Erythroblast (primary cell): ENCODE measurements at regions not wholly inside any gene's neighbourhood (a gene's known extent, or its start where the extent isn't known, plus 50 kb on each side); places are given as distances from the start of the nearest gene placed in this dataset.

Source experiments
- DNase-seq, 2 experiments: peaks; one replicate each; lab custom pipeline; 2025; lab: John Stamatoyannopoulos, UW
- GATA1 ChIP-seq: IDR thresholded peaks from 2 replicates; pipeline ENCODE4 v1.6.1; 2011; ENCODE audit warnings: low read depth, mild to moderate bottlenecking, control low read depth, low read length, moderate library complexity
- POLR2A ChIP-seq: IDR thresholded peaks from 2 replicates; pipeline ENCODE4 v1.6.1; 2011; ENCODE audit warnings: mild to moderate bottlenecking, low read length

DNA sequence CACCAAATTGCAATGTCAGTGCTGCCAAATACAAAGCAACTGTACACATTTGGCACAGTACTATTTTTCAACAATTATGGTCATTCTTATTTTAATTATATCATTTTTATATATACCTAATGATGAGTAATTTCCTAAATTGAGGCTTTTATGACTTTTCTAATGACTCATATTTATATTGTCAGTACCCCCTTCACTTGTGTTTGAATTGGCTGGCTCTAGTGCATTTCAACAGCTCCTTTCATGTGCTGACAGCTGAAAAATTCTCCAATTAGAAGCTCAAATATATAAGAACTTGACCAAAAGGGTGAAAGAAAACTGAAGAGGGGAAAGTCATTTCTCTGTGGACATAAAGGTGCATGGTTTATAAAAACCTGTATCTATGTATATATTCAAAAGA lies 263.3 kb downstream of the SLITRK1 start:
- TF ChIP-seq POLR2A (no peak), GATA1 (no peak)
- no peak for DNase-seq

DNA sequence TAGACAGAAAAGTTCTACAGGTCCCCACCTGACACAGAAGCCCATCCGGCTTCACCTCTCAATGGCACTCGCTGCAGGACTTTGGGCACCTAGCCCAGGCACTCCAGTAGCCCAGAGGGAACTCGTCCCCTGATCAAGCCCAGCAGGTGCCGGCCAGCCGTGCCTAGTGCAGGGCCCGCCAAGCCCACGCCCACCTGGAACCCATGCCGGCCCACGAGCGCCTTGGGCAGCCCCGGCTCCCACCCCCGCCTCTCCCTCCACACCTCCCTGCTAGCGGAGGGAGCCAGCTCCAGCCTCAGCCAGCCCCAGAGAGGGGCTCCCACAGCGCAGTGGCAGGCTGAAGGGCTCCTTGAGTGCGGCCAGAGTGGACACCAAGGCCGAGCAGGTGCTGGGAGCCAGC lies 268.8 kb downstream of the SLITRK1 start:
- no peak for TF ChIP-seq GATA1
- TF ChIP-seq POLR2A: no peak
- no peak for DNase-seq

DNA sequence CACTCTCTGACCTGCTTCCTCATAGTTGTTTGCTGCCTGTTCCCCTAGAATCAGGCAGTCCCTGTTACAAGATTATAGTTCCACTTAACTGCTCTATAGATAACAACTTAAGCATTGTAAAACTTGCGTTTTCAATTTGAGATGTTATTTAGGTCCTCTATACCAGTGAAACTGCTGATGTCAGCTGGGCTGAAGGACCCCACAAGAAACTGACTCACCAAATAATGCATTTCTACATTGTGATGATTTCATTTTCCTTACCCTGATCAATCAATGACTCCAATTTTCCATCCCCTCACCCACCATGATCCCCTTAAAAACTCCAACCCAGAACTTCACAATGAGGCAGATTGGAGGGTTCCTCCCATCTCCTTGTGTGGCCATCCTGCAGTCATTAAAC lies 280.7 kb downstream of the SLITRK1 start:
- TF ChIP-seq POLR2A (no peak), GATA1 (no peak)
- DNase-seq: no peak

GRCh38 chr13:83592095-83592494 lies 290.2 kb downstream of the SLITRK1 start:
- TF ChIP-seq POLR2A: no peak
- no peak for TF ChIP-seq GATA1
- no peak for DNase-seq

GRCh38 chr13:83589814-83590213 lies 292.5 kb downstream of the SLITRK1 start:
- DNase-seq: no peak
- no peak for TF ChIP-seq POLR2A
- TF ChIP-seq GATA1: no peak

- TF ChIP-seq POLR2A: no peak
- TF ChIP-seq GATA1: no peak
- no peak for DNase-seq
Observed at GRCh38 chr13:83577183-83577582, 305.1 kb downstream of the SLITRK1 start.

DNA sequence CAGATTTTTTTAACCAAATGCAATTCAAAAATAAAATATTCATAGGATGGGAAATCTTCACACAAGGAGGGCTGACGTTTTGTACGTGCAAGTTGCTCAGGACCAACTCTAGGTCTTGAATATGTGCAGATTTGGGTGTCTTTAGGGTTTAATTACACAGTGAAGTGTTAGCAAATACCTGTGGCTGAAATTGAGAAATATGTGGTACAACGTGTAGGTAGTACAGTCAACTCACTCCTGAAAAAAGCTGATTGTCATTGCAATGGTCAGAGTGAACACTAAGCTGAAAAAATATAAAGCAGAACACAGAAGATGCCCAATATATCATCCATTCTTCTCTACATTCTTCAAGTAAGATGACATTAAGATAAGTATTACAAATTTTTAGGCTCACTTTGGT lies 314.3 kb downstream of the SLITRK1 start:
- DNase-seq: no peak
- TF ChIP-seq GATA1: no peak
- no peak for TF ChIP-seq POLR2A

DNA sequence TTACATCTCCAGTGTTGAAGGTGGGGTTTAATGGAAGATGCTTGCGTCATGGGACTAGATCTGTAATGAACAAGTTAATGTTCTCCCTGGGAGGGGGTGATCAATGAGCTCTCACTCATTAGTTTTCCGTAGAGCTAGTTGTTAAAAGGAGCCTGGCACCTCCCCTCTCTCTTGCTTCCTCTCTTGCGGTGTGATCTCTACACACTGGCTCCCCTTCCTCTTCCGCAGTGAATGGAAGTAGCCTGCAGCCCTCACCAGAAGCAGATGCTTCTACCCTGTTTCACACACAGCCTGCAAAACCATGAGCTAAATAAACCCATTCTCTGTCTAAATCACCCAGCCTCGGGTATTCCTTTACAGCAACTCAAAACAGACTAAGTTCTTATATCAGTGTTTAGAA lies 318.8 kb downstream of the SLITRK1 start:
- no peak for DNase-seq
- TF ChIP-seq GATA1: no peak
- TF ChIP-seq POLR2A: no peak

- TF ChIP-seq POLR2A (no peak), GATA1 (no peak)
- no peak for DNase-seq
Observed at GRCh38 chr13:83557845-83558244, 324.4 kb downstream of the SLITRK1 start.

- DNase-seq: no peak
- no peak for TF ChIP-seq GATA1
- TF ChIP-seq POLR2A: no peak
Observed at GRCh38 chr13:83549671-83550070, 332.6 kb downstream of the SLITRK1 start.

DNA sequence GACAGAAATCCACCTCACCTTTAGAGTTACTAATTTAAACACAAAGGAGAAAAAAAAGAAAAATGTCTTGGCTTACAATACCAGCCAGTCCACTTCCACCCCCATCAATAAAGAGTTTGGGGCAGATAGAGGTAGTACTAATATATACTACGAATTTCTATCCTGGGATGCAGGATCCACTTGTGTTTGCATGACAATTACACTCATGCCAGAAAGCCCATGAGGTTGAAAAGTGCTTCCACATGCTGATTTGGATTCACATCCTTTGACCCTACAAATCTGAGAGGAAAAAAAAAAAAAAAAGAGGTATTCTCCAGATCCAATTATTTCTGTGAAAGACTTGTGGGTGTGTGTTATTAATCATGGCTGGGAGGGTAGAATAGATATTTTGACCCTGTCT lies 335.2 kb downstream of the SLITRK1 start:
- no peak for DNase-seq
- no peak for TF ChIP-seq GATA1
- no peak for TF ChIP-seq POLR2A

DNA sequence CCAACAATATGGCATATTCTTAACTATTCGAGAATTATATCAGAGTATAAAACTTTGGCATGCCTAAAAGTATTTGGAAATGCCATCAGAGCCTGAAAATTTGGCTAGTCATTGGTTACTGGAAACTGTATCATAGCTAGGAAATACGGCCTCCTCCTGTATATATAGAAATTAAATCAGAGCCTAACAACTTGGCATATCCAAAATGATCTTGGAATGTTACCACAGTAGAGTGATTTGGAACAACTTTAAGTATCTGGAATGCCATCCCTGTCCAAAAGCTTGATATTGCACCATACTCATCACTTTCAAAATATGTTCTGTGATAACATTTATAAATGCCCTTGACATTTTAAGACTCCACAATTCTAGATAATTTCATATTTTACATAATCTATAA lies 335.8 kb downstream of the SLITRK1 start:
- DNase-seq: no peak
- TF ChIP-seq GATA1: no peak
- no peak for TF ChIP-seq POLR2A

DNA sequence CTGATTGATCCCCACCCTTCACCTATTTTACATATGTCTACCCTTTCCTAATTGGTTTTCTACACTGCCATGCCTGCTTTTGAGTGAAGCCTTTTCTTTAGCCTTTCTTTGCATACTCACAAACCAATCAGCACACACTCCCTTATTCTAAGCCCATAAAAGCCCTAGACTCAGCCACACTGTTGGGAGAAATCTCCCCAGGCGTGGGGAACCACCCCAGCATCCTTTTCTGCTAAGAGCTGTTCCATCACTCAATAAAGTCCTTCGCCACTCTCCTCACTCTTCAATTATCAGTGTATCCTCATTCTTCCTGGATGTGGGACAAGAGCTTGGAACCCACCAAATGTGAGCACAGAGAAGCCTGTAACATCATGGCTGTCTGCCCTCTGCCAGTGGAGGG lies 343.6 kb downstream of the SLITRK1 start:
- TF ChIP-seq POLR2A (no peak), GATA1 (no peak)

GRCh38 chr13:83536941-83537340 lies 345.3 kb downstream of the SLITRK1 start:
- TF ChIP-seq POLR2A (no peak), GATA1 (no peak)
- DNase-seq: no peak

More for the DNA sequence above, 343.6 kb downstream of the SLITRK1 start:
- DNase-seq: no peak

DNA sequence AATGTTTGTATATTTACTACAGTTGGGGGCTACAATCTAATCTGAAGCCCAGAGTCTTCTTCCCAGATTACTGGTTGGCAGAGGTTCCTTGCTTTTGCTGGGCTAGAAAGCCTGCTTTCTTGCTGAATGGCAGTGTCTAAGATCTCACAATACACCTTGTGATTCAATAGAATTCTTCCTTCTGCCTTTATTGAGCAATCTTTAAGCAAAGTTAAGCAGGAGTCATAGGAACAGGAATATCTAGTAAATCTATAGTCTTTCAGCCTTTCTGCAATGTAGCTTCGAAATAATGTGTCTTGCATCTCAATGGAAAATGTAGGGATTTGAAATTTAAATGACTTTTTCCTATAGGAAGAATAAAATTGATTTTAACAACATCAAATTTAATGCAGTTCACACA lies 346.1 kb downstream of the SLITRK1 start:
- DNase-seq: no peak
- no peak for TF ChIP-seq GATA1
- no peak for TF ChIP-seq POLR2A

- TF ChIP-seq GATA1 (no peak), POLR2A (no peak)
- DNase-seq: no peak
Observed at GRCh38 chr13:83532809-83533208, 349.5 kb downstream of the SLITRK1 start.
